HUES64 (cell line): ENCODE measurements at regions not wholly inside any gene's neighbourhood (a gene's known extent, or its start where the extent isn't known, plus 50 kb on each side); places are given as distances from the start of the nearest gene placed in this dataset.

Source experiments
- H3K27ac ChIP-seq: 2 replicates; pipeline ENCODE4 v1.7.0; 2013; ENCODE audit warnings: low read depth, low read length, inconsistent platforms
- H3K27me3 ChIP-seq: 2 replicates; pipeline ENCODE4 v1.6.1; 2013; ENCODE audit warnings: mild to moderate bottlenecking, low read length; ENCODE audit not compliant: insufficient read depth
- H3K36me3 ChIP-seq: 2 replicates; pipeline ENCODE4 v1.6.1; 2013; ENCODE audit warnings: mild to moderate bottlenecking, low read length; ENCODE audit not compliant: insufficient read depth
- H3K4me1 ChIP-seq: 2 replicates; pipeline ENCODE4 v1.6.1; 2013; ENCODE audit warnings: mild to moderate bottlenecking, low read length, moderate library complexity; ENCODE audit not compliant: insufficient read depth
- H3K4me3 ChIP-seq: 2 replicates; pipeline ENCODE4 v1.5.1; 2013; ENCODE audit warnings: mild to moderate bottlenecking, low read length, moderate library complexity
- H3K9ac ChIP-seq: 2 replicates; pipeline ENCODE4 v1.6.1; 2013; ENCODE audit warnings: mild to moderate bottlenecking, low read depth, low read length
- H3K9me3 ChIP-seq: 2 replicates; pipeline ENCODE4 v1.6.1; 2013; ENCODE audit warnings: low read depth, low read length; ENCODE audit not compliant: insufficient read depth
- WGBS: fragments of 150-250, 120-280 bp; methylation state at CpG from one replicate; pipeline ENCODE4 v1.1.7; 2013; ENCODE audit warnings: missing lambda C conversion rate; 5-methylcytosine and 5-hydroxymethylcytosine counted together

GRCh38 chr13:91017031-91017668 is 330.3 kb upstream of the MIR17HG start:
- H3K27me3 ChIP-seq: no peaks in the 10 kb centered on the region
- no peak overlapping the region for H3K9ac ChIP-seq
- H3K4me3 ChIP-seq: no peak overlapping the region
- WGBS: 100% methylated on average over 1 of the region's 2 CpGs
- no peaks in the 10 kb centered on the region for H3K9me3 ChIP-seq
- H3K36me3 ChIP-seq: no peaks in the 10 kb centered on the region
- H3K4me1 ChIP-seq: peaks cover 3% of the 10 kb centered on the region; the same call in 1 of the 2 replicates
- H3K27ac ChIP-seq: no peak overlapping the region

GRCh38 chr13:91017669-91018053 is 329.8 kb upstream of the MIR17HG start:
- Histone ChIP-seq H3K27ac (no peak overlapping the region), H3K4me3 (no peak overlapping the region), H3K27me3 (no peaks in the 10 kb centered on the region), H3K36me3 (no peaks in the 10 kb centered on the region), H3K9ac (no peak overlapping the region), H3K9me3 (no peaks in the 10 kb centered on the region), H3K4me1 (peaks cover 3% of the 10 kb centered on the region; the same call in 1 of the 2 replicates)
- 67% methylated on average over 15 of the region's 15 CpGs for WGBS

GRCh38 chr13:91020461-91021034 is 326.9 kb upstream of the MIR17HG start:
- Histone ChIP-seq H3K9ac (no peak overlapping the region), H3K27me3 (no peaks in the 10 kb centered on the region), H3K4me3 (no peak overlapping the region), H3K4me1 (peaks cover 3% of the 10 kb centered on the region; the same call in 1 of the 2 replicates), H3K9me3 (no peaks in the 10 kb centered on the region), H3K36me3 (no peaks in the 10 kb centered on the region), H3K27ac (no peak overlapping the region)

GRCh38 chr13:91024157-91024792 is 323.2 kb upstream of the MIR17HG start:
- no peak overlapping the region for H3K27ac ChIP-seq
- no peaks in the 10 kb centered on the region for H3K36me3 ChIP-seq
- no peaks in the 10 kb centered on the region for H3K4me1 ChIP-seq
- H3K9ac ChIP-seq: no peak overlapping the region
- no peaks in the 10 kb centered on the region for H3K9me3 ChIP-seq
- 93% methylated on average over 3 of the region's 3 CpGs for WGBS
- H3K4me3 ChIP-seq: no peak overlapping the region
- no peaks in the 10 kb centered on the region for H3K27me3 ChIP-seq

- Histone ChIP-seq H3K4me1 (no peaks in the 10 kb centered on the region), H3K27ac (no peak overlapping the region), H3K27me3 (no peaks in the 10 kb centered on the region), H3K9me3 (no peaks in the 10 kb centered on the region), H3K9ac (no peak overlapping the region), H3K4me3 (no peak overlapping the region), H3K36me3 (no peaks in the 10 kb centered on the region)
Measured at GRCh38 chr13:91025442-91025841, 322.0 kb upstream of the MIR17HG start.

GRCh38 chr13:91031508-91031907 is 316.0 kb upstream of the MIR17HG start:
- H3K9me3 ChIP-seq: no peaks in the 10 kb centered on the region
- H3K4me3 ChIP-seq: no peak overlapping the region
- no peak overlapping the region for H3K9ac ChIP-seq
- H3K27me3 ChIP-seq: no peaks in the 10 kb centered on the region
- 0 out of 2 replicates have a peak, but pooled peaks cover under 1% of the 10 kb centered on the region for H3K4me1 ChIP-seq
- no peak overlapping the region for H3K27ac ChIP-seq
- 93% methylated on average over 3 of the region's 3 CpGs for WGBS
- H3K36me3 ChIP-seq: no peaks in the 10 kb centered on the region

GRCh38 chr13:91032104-91032503 is 315.4 kb upstream of the MIR17HG start:
- WGBS: 95% methylated on average over 1 of the region's 1 CpG
- Histone ChIP-seq H3K4me3 (no peak overlapping the region), H3K9me3 (no peaks in the 10 kb centered on the region), H3K36me3 (no peaks in the 10 kb centered on the region), H3K27me3 (no peaks in the 10 kb centered on the region), H3K4me1 (peaks cover 6% of the 10 kb centered on the region; the same call in 1 of the 2 replicates), H3K9ac (no peak overlapping the region), H3K27ac (no peak overlapping the region)

GRCh38 chr13:91036886-91037285 is 310.6 kb upstream of the MIR17HG start:
- Histone ChIP-seq H3K4me3 (no peak overlapping the region), H3K36me3 (no peaks in the 10 kb centered on the region), H3K9me3 (no peaks in the 10 kb centered on the region), H3K9ac (no peak overlapping the region), H3K27ac (no peak overlapping the region), H3K27me3 (no peaks in the 10 kb centered on the region), H3K4me1 (peaks cover 6% of the 10 kb centered on the region; the same call in 1 of the 2 replicates)
- WGBS: 87% methylated on average over 3 of the region's 3 CpGs

GRCh38 chr13:91042870-91043269 is 304.6 kb upstream of the MIR17HG start:
- Histone ChIP-seq H3K27ac (no peak overlapping the region), H3K36me3 (no peaks in the 10 kb centered on the region), H3K9me3 (no peaks in the 10 kb centered on the region), H3K4me3 (no peak overlapping the region), H3K4me1 (no peaks in the 10 kb centered on the region), H3K27me3 (no peaks in the 10 kb centered on the region), H3K9ac (no peak overlapping the region)
- WGBS: no CpG with 5 or more reads among the region's 1 CpG

- Histone ChIP-seq H3K27me3 (no peaks in the 10 kb centered on the region), H3K4me1 (no peaks in the 10 kb centered on the region), H3K36me3 (no peaks in the 10 kb centered on the region), H3K9me3 (no peaks in the 10 kb centered on the region), H3K4me3 (no peak overlapping the region), H3K27ac (no peak overlapping the region), H3K9ac (no peak overlapping the region)
- 66% methylated on average over 5 of the region's 5 CpGs for WGBS
Measured at GRCh38 chr13:91045351-91046034, 302.0 kb upstream of the MIR17HG start.

- Histone ChIP-seq H3K27ac (no peak overlapping the region), H3K27me3 (no peaks in the 10 kb centered on the region), H3K4me3 (no peak overlapping the region), H3K4me1 (no peaks in the 10 kb centered on the region), H3K9me3 (no peaks in the 10 kb centered on the region), H3K9ac (no peak overlapping the region), H3K36me3 (no peaks in the 10 kb centered on the region)
- WGBS: 74% methylated on average over 3 of the region's 4 CpGs
Measured at GRCh38 chr13:91046715-91047327, 300.7 kb upstream of the MIR17HG start.
